GM19238 (cell line): ENCODE measurements at regions not wholly inside any gene's neighbourhood (a gene's known extent, or its start where the extent isn't known, plus 50 kb on each side); places are given as distances from the start of the nearest gene placed in this dataset.

Source experiments
- DNase-seq: peaks from one replicate; pipeline ENCODE4 v3.0.0; 2011; ENCODE audit warnings: low spot score; ENCODE audit not compliant: insufficient read length

- DNase-seq, result peak; percentile 68
Observed at GRCh38 chr11:86193297-86194095, 51.1 kb upstream of the EED start.

- DNase-seq, result no peak
Observed at GRCh38 chr11:86192519-86193257, 51.9 kb upstream of the EED start.

- DNase-seq, result no peak
Observed at GRCh38 chr11:86191874-86192273, 52.7 kb upstream of the EED start.

GRCh38 chr11:86187027-86187426, 57.5 kb upstream of the EED start:
- DNase-seq, result no peak

GRCh38 chr11:86186386-86186785, 58.2 kb upstream of the EED start:
- no peak for DNase-seq

GRCh38 chr11:86185381-86185750, 59.2 kb upstream of the EED start:
- no peak for DNase-seq

- DNase-seq, result no peak
Observed at GRCh38 chr11:86184728-86185380, 59.7 kb upstream of the EED start.

- DNase-seq, result no peak
Observed at GRCh38 chr11:86183694-86184093, 60.9 kb upstream of the EED start.

GRCh38 chr11:86182976-86183584, 61.5 kb upstream of the EED start:
- DNase-seq, result no peak

- no peak for DNase-seq
Observed at GRCh38 chr11:86181379-86181778, 63.2 kb upstream of the EED start.

- no peak for DNase-seq
Observed at GRCh38 chr11:86180851-86181250, 63.7 kb upstream of the EED start.

- DNase-seq, result no peak
Observed at GRCh38 chr11:86180423-86180822, 64.1 kb upstream of the EED start.

GRCh38 chr11:86179646-86180064, 64.9 kb upstream of the EED start:
- no peak for DNase-seq

- no peak for DNase-seq
Observed at GRCh38 chr11:86177302-86177701, 67.3 kb upstream of the EED start.

- no peak for DNase-seq
Observed at GRCh38 chr11:86176165-86176884, 68.2 kb upstream of the EED start.

GRCh38 chr11:86175626-86176025, 68.9 kb upstream of the EED start:
- DNase-seq, result no peak

- DNase-seq, result no peak
Observed at GRCh38 chr11:86175191-86175590, 69.4 kb upstream of the EED start.

- no peak for DNase-seq
Observed at GRCh38 chr11:86174101-86175046, 70.2 kb upstream of the EED start.

GRCh38 chr11:86172894-86173293, 71.7 kb upstream of the EED start:
- DNase-seq, result no peak

GRCh38 chr11:86171627-86172026, 72.9 kb upstream of the EED start:
- no peak for DNase-seq
